22Rv1 (cell line): ENCODE measurements at regions not wholly inside any gene's neighbourhood (a gene's known extent, or its start where the extent isn't known, plus 50 kb on each side); places are given as distances from the start of the nearest gene placed in this dataset.

Experiments
- CTCF ChIP-seq: fragments of 450-650 bp; IDR thresholded peaks from 2 replicates; pipeline ENCODE4 v1.5.1; 2017; ENCODE audit warnings: mild to moderate bottlenecking
- ZFX ChIP-seq: fragments of 450-650 bp; IDR thresholded peaks from 2 replicates; pipeline ENCODE4 v1.6.1; 2017; ENCODE audit warnings: antibody characterized with exemption, borderline replicate concordance

GRCh38 chr16:59655031-59655430 is 920.9 kb upstream of the GOT2 start:
- TF ChIP-seq CTCF (no peak), ZFX (no peak)
